Neuronal stem cell (in vitro differentiated cells): ENCODE measurements at regions not wholly inside any gene's neighbourhood (a gene's known extent, or its start where the extent isn't known, plus 50 kb on each side); places are given as distances from the start of the nearest gene placed in this dataset.

ENCODE experiments used
- DNase-seq: peaks from one replicate; pipeline ENCODE4 v3.0.0-alpha.2; 2013; ENCODE audit warnings: low spot score
- H2AFZ ChIP-seq: one replicate; pipeline ENCODE4 v1.6.1; 2013; ENCODE audit warnings: mild to moderate bottlenecking, low read length, inconsistent platforms
- H2AK5ac ChIP-seq: 2 replicates; pipeline ENCODE4 v1.6.1; 2013; ENCODE audit warnings: low read depth, mild to moderate bottlenecking, inconsistent platforms, low read length, moderate library complexity, mixed read lengths
- H2BK120ac ChIP-seq: 2 replicates; pipeline ENCODE4 v1.6.1; 2013; ENCODE audit warnings: low read depth, mild to moderate bottlenecking, inconsistent platforms, low read length, moderate library complexity, mixed read lengths
- H2BK12ac ChIP-seq: one replicate; pipeline ENCODE4 v1.6.1; 2013; ENCODE audit warnings: low read length, inconsistent platforms
- H2BK15ac ChIP-seq: 2 replicates; pipeline ENCODE4 v1.6.1; 2013; ENCODE audit warnings: mild to moderate bottlenecking, low read length, inconsistent platforms, mixed read lengths
- H2BK5ac ChIP-seq: one replicate; pipeline ENCODE4 v1.6.1; 2013; ENCODE audit warnings: inconsistent platforms, mild to moderate bottlenecking, low read length, moderate library complexity
- H3K14ac ChIP-seq: one replicate; pipeline ENCODE4 v1.6.1; 2013; ENCODE audit warnings: low read length, inconsistent platforms
- H3K18ac ChIP-seq: 2 replicates; pipeline ENCODE4 v1.6.1; 2013; ENCODE audit warnings: low read length, inconsistent platforms
- H3K23ac ChIP-seq: 2 replicates; pipeline ENCODE4 v1.6.1; 2013; ENCODE audit warnings: low read depth, mild to moderate bottlenecking, mixed read lengths, low read length, inconsistent platforms; ENCODE audit not compliant: poor library complexity
- H3K27ac ChIP-seq: replicated peaks from 3 replicates; pipeline ENCODE4 v1.5.1; 2013; ENCODE audit warnings: low read length, inconsistent platforms
- H3K27me3 ChIP-seq, 3 experiments: 2 replicates each; pipeline ENCODE4 v1.6.1; 2013; ENCODE audit warnings: low read length in 3 of 3, mild to moderate bottlenecking in 2 of 3, inconsistent platforms in 1 of 3, low read depth in 1 of 3, mixed read lengths in 1 of 3, moderate library complexity in 1 of 3; ENCODE audit not compliant: control insufficient read depth in 3 of 3, insufficient read depth in 3 of 3
- H3K36me3 ChIP-seq, 2 donors: replicated peaks in 1 of 2; 2 replicates each; pipeline ENCODE4 v1.6.1; 2013; ENCODE audit warnings: low read length in 2 of 2; ENCODE audit not compliant: control insufficient read depth in 2 of 2, insufficient read depth in 2 of 2
- H3K4ac ChIP-seq: 2 replicates; pipeline ENCODE4 v1.6.1; 2013; ENCODE audit warnings: inconsistent platforms, mild to moderate bottlenecking, low read length, moderate library complexity
- H3K4me1 ChIP-seq, 2 donors: 1 replicate in 1 of 2; 2 replicates in 1 of 2; pipeline ENCODE4 v1.6.1; 2013; ENCODE audit warnings: low read length in 2 of 2, low read depth in 1 of 2; ENCODE audit not compliant: control insufficient read depth in 2 of 2, insufficient read depth in 1 of 2
- H3K4me2 ChIP-seq: one replicate; pipeline ENCODE4 v1.6.1; 2013; ENCODE audit warnings: mild to moderate bottlenecking, low read length, inconsistent platforms; ENCODE audit not compliant: insufficient read depth, poor library complexity, severe bottlenecking
- H3K4me3 ChIP-seq, 2 donors: 2 replicates each; pipeline ENCODE4 v1.5.1; 2013; ENCODE audit warnings: low read length in 2 of 2, mild to moderate bottlenecking in 2 of 2, inconsistent platforms in 1 of 2, moderate library complexity in 1 of 2
- H3K79me1 ChIP-seq: one replicate; pipeline ENCODE4 v1.6.1; 2013; ENCODE audit warnings: low read depth, mild to moderate bottlenecking, inconsistent platforms, low read length, moderate library complexity
- H3K9ac ChIP-seq: one replicate; pipeline ENCODE4 v1.6.1; 2013; ENCODE audit warnings: mild to moderate bottlenecking, low read depth, low read length, inconsistent platforms; ENCODE audit not compliant: poor library complexity
- H3K9me3 ChIP-seq, 2 donors: replicated peaks in 1 of 2; 2 replicates each; pipeline versions ENCODE3 to v1.6.1; 2013; ENCODE audit warnings: low read length in 2 of 2, mild to moderate bottlenecking in 2 of 2, inconsistent platforms in 1 of 2, low read depth in 1 of 2, mixed read lengths in 1 of 2, moderate library complexity in 1 of 2; ENCODE audit not compliant: control insufficient read depth in 2 of 2, insufficient read depth in 1 of 2
- H4K8ac ChIP-seq: one replicate; pipeline ENCODE4 v1.6.1; 2013; ENCODE audit warnings: low read depth, mild to moderate bottlenecking, inconsistent platforms, low read length, moderate library complexity
- H4K91ac ChIP-seq: one replicate; pipeline ENCODE4 v1.6.1; 2013; ENCODE audit warnings: low read length, low read depth, mild to moderate bottlenecking, inconsistent platforms; ENCODE audit not compliant: poor library complexity
- WGBS, 2 donors: extraction: QIAGEN DNeasy Blood & Tissue Kit; methylation state at CpG; one replicate each; pipeline ENCODE4 v1.1.7; 2013; ENCODE audit warnings: missing lambda C conversion rate in 2 of 2, mixed read lengths in 1 of 2; ENCODE audit not compliant: insufficient read length in 2 of 2, insufficient replicate concordance in 1 of 2; ENCODE audit errors: extremely low coverage in 2 of 2; 5-methylcytosine and 5-hydroxymethylcytosine counted together

DNA sequence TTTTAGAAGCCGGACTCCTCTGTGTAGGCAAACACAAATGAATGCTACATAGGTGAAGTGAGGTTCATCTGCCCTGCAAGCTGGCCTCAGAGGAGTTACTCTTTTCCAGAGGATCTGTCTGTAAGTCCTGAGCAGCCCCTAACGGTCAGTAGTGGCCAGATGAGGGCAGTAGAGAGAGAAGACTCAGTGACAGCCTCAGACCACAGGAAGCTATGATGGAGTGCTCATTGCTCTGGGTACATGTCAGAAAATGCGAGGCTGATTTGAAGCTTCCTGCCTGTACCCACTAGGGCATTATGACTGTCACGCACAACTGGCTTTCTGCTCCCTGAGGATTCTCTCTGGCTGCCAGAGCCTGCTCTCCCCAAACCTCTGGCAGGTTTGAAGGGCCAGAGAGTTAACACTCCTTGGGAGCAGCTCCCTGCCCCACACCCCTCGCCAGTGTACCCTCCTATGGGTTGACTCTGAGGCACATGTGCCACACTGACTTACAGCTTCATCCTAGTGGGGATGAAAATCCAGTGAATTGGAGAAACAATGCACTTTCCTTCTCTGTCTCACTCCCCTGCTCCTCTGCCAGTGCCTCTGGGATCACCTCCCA is 141.5 kb downstream of the GABRG2 start:
- no peak overlapping the region for H3K4me3 ChIP-seq
- H3K27me3 ChIP-seq: no peaks in the 10 kb centered on the region
- H2BK12ac ChIP-seq: no peak overlapping the region
- H3K27ac ChIP-seq: no peak overlapping the region
- H3K79me1 ChIP-seq: no peaks in the 10 kb centered on the region
- H2AK5ac ChIP-seq: no peak overlapping the region
- no peak overlapping the region for H3K4me2 ChIP-seq
- H3K23ac ChIP-seq: no peak overlapping the region
- no peak overlapping the region for H4K91ac ChIP-seq
- WGBS, 2 donors: no CpG with 5 or more reads among the region's 5 CpGs
- H3K4ac ChIP-seq: no peak overlapping the region
- DNase-seq: peak; percentile 64
- no peak overlapping the region for H2AFZ ChIP-seq
- no peak overlapping the region for H3K14ac ChIP-seq
- no peak overlapping the region for H2BK15ac ChIP-seq
- H2BK5ac ChIP-seq: no peak overlapping the region
- H3K9ac ChIP-seq: no peak overlapping the region
- no peak overlapping the region for H4K8ac ChIP-seq
- H2BK120ac ChIP-seq: no peak overlapping the region
- H3K9me3 ChIP-seq: no peaks in the 10 kb centered on the region
- no peaks in the 10 kb centered on the region for H3K36me3 ChIP-seq
- peak overlapping the region; percentile 32 for H3K18ac ChIP-seq
- H3K4me1 ChIP-seq: no peaks in the 10 kb centered on the region

DNA sequence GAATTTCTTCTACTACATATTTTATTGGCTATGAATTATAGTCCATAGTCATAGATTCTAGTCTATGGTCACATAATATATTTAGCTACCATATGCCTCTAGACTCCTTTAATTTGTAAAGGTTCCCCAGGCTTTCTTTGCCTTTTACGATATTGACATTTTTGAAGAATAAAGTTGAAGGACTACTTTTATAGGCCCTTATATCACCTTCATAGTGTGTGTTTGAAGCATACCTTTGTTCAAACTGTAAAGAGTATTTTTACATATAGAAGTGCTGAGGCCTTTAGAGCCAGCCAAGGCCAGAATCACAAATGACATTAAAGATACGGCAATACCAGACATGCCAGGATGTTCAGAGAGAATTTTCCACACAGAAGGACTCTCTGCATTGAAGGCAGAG is 147.0 kb downstream of the GABRG2 start:
- Histone ChIP-seq H3K9ac (no peak overlapping the region), H2BK12ac (no peak overlapping the region), H3K79me1 (no peaks in the 10 kb centered on the region), H3K27ac (no peak overlapping the region), H2AK5ac (no peak overlapping the region), H3K9me3 (no peaks in the 10 kb centered on the region), H3K23ac (no peak overlapping the region), H2BK120ac (no peak overlapping the region), H2BK5ac (no peak overlapping the region), H3K27me3 (no peaks in the 10 kb centered on the region), H3K14ac (no peak overlapping the region), H3K36me3 (no peaks in the 10 kb centered on the region), H4K91ac (no peak overlapping the region), H4K8ac (no peak overlapping the region), H3K4me1 (no peaks in the 10 kb centered on the region), H2AFZ (no peak overlapping the region), H3K4me2 (no peak overlapping the region), H3K4ac (no peak overlapping the region), H3K4me3 (no peak overlapping the region), H2BK15ac (no peak overlapping the region), H3K18ac (no peak overlapping the region)
- DNase-seq: no peak
- WGBS, 2 donors: no CpG with 5 or more reads among the region's 2 CpGs

DNA sequence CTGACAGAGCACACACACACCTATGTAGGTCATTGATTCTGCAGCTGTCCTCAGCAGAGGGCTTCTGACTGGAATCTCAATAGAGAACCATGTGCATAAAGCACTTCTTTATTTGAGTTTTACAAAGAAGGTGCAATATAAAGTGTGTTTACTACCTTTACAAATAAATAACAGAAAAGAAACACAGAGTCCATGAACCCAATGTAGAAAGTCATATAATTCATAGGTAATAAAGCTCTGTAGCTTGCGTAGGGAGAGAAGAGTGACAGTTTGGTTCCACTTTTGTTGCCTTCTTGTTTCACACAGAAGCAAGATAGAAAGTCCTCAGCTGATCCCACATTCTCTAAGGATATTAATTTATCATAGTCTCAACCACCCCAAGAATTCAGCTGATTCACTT is 149.5 kb downstream of the GABRG2 start:
- WGBS, 2 donors: no CpG with 5 or more reads among the region's 1 CpG
- no peaks in the 10 kb centered on the region for H3K27me3 ChIP-seq
- H4K91ac ChIP-seq: no peak overlapping the region
- H2AFZ ChIP-seq: no peak overlapping the region
- DNase-seq: no peak
- H2BK12ac ChIP-seq: no peak overlapping the region
- no peak overlapping the region for H3K14ac ChIP-seq
- H3K4me3 ChIP-seq: no peak overlapping the region
- H3K4ac ChIP-seq: no peak overlapping the region
- H2AK5ac ChIP-seq: no peak overlapping the region
- H3K9me3 ChIP-seq: no peaks in the 10 kb centered on the region
- H3K79me1 ChIP-seq: no peaks in the 10 kb centered on the region
- H3K9ac ChIP-seq: no peak overlapping the region
- no peaks in the 10 kb centered on the region for H3K36me3 ChIP-seq
- H3K27ac ChIP-seq: no peak overlapping the region
- H2BK15ac ChIP-seq: no peak overlapping the region
- no peak overlapping the region for H3K18ac ChIP-seq
- no peak overlapping the region for H3K23ac ChIP-seq
- H2BK5ac ChIP-seq: no peak overlapping the region
- no peaks in the 10 kb centered on the region for H3K4me1 ChIP-seq
- no peak overlapping the region for H2BK120ac ChIP-seq
- H3K4me2 ChIP-seq: no peak overlapping the region
- no peak overlapping the region for H4K8ac ChIP-seq

- no peak overlapping the region for H3K4ac ChIP-seq
- H2BK12ac ChIP-seq: no peak overlapping the region
- H3K23ac ChIP-seq: no peak overlapping the region
- H4K91ac ChIP-seq: no peak overlapping the region
- H2AFZ ChIP-seq: no peak overlapping the region
- no peak overlapping the region for H3K4me2 ChIP-seq
- no peak overlapping the region for H3K14ac ChIP-seq
- no peak for DNase-seq
- H3K27me3 ChIP-seq: no peaks in the 10 kb centered on the region
- H3K4me3 ChIP-seq: no peak overlapping the region
- no peak overlapping the region for H3K27ac ChIP-seq
- no peaks in the 10 kb centered on the region for H3K9me3 ChIP-seq
- no peak overlapping the region for H3K18ac ChIP-seq
- H3K79me1 ChIP-seq: no peaks in the 10 kb centered on the region
- no peak overlapping the region for H3K9ac ChIP-seq
- H3K4me1 ChIP-seq: no peaks in the 10 kb centered on the region
- H3K36me3 ChIP-seq: no peaks in the 10 kb centered on the region
- H4K8ac ChIP-seq: no peak overlapping the region
- H2BK5ac ChIP-seq: no peak overlapping the region
- H2AK5ac ChIP-seq: no peak overlapping the region
- H2BK15ac ChIP-seq: no peak overlapping the region
- H2BK120ac ChIP-seq: no peak overlapping the region
These were observed 154.3 kb downstream of the GABRG2 start for GRCh38 chr5:162221910-162222309.
